ACC112 (cell line): ENCODE measurements at regions not wholly inside any gene's neighbourhood (a gene's known extent, or its start where the extent isn't known, plus 50 kb on each side); places are given as distances from the start of the nearest gene placed in this dataset.

Source experiments
- H2AFZ ChIP-seq: fragments of 200-600 bp; sonication (generic); one replicate; pipeline ENCODE4 v1.6.0; 2017; ENCODE audit warnings: antibody characterized with exemption, low read length; ENCODE audit not compliant: unreplicated experiment
- H3K27ac ChIP-seq: fragments of 200-600 bp; sonication (generic); 2 replicates; pipeline ENCODE4 v1.5.1; 2014; ENCODE audit warnings: low read depth, mild to moderate bottlenecking, antibody characterized with exemption, low read length, moderate library complexity
- H3K27me3 ChIP-seq: fragments of 200-600 bp; sonication (generic); 2 replicates; pipeline ENCODE4 v1.6.1; 2014; ENCODE audit warnings: mild to moderate bottlenecking, antibody characterized with exemption, low read length, moderate library complexity, mixed read lengths; ENCODE audit not compliant: insufficient read depth
- H3K36me3 ChIP-seq: fragments of 200-600 bp; sonication (generic); 2 replicates; pipeline ENCODE4 v1.6.1; 2016; ENCODE audit warnings: mild to moderate bottlenecking, antibody characterized with exemption, low read length, moderate library complexity, mixed read lengths; ENCODE audit not compliant: insufficient read depth
- H3K4me1 ChIP-seq: fragments of 200-600 bp; sonication (generic); one replicate; pipeline ENCODE4 v1.6.1; 2016; ENCODE audit warnings: low read length, mixed read lengths; ENCODE audit not compliant: insufficient read depth, unreplicated experiment, control insufficient read depth
- H3K4me3 ChIP-seq: fragments of 200-600 bp; sonication (generic); 2 replicates; pipeline ENCODE4 v1.5.1; 2014; ENCODE audit warnings: mild to moderate bottlenecking, low read depth, low read length
- H3K79me2 ChIP-seq: fragments of 200-600 bp; sonication (generic); one replicate; pipeline ENCODE4 v1.6.0; 2016; ENCODE audit warnings: low read length; ENCODE audit not compliant: control insufficient read depth, unreplicated experiment, insufficient read depth

- Histone ChIP-seq H3K27me3 (no peaks in the 10 kb centered on the region), H3K27ac (no peak overlapping the region)
Measured at GRCh38 chr3:115445559-115445958, 177.8 kb upstream of the GAP43 start.

DNA sequence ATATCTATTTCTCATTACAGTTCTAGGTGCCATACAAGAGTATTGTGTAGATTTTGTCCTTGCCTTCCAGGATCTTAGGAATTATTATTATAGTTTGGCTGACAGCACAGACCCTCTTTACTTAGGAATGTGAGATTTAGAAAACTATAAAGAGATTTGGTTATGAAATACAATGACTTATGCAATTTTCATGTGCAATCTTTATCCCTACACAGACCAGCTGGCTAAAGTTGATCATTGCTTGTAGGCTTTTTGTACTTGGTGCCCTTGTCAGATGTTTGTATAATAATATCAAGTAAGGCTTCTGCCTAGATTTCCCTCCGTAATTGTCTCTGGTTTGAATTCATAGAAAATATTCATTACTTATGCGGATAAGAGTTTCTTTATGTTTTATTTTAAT lies 174.5 kb upstream of the GAP43 start:
- no peak overlapping the region for H2AFZ ChIP-seq
- H3K36me3 ChIP-seq, result no peaks in the 10 kb centered on the region
- no peaks in the 10 kb centered on the region for H3K27me3 ChIP-seq
- H3K27ac ChIP-seq, result no peak overlapping the region
- no peaks in the 10 kb centered on the region for H3K79me2 ChIP-seq
- no peaks in the 10 kb centered on the region for H3K4me1 ChIP-seq
- H3K4me3 ChIP-seq, result no peak overlapping the region

More at GRCh38 chr3:115445559-115445958, 177.8 kb upstream of the GAP43 start:
- no peak overlapping the region for H2AFZ ChIP-seq
- H3K36me3 ChIP-seq, result no peaks in the 10 kb centered on the region
- no peaks in the 10 kb centered on the region for H3K4me1 ChIP-seq
- no peak overlapping the region for H3K4me3 ChIP-seq
- no peaks in the 10 kb centered on the region for H3K79me2 ChIP-seq

- Histone ChIP-seq H3K79me2 (no peaks in the 10 kb centered on the region), H3K4me3 (no peak overlapping the region), H2AFZ (no peak overlapping the region), H3K36me3 (no peaks in the 10 kb centered on the region), H3K27me3 (no peaks in the 10 kb centered on the region), H3K27ac (no peak overlapping the region), H3K4me1 (no peaks in the 10 kb centered on the region)
Measured at GRCh38 chr3:115450036-115450435, 173.3 kb upstream of the GAP43 start.

DNA sequence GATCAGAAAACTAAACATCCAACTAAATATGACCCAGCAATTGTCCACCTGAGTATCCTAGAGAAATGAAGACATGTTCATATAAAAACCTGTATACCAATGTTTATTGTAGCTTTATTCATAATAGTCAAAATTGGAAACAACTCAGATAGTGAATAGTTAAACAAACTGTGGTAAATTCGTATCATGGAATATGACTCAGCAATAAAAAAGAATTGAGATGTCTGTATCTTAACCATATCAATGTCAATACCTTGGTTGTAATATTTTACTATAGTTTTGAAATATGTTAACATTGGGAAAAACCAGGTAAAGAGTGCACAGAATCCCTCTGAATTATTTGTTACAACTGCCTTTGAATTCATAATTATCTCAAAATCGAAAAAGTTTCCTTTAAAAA lies 159.3 kb upstream of the GAP43 start:
- H3K4me1 ChIP-seq, result no peaks in the 10 kb centered on the region
- H3K79me2 ChIP-seq, result no peaks in the 10 kb centered on the region
- H2AFZ ChIP-seq, result no peak overlapping the region
- H3K27ac ChIP-seq, result no peak overlapping the region
- H3K36me3 ChIP-seq, result no peaks in the 10 kb centered on the region
- no peaks in the 10 kb centered on the region for H3K27me3 ChIP-seq
- no peak overlapping the region for H3K4me3 ChIP-seq

DNA sequence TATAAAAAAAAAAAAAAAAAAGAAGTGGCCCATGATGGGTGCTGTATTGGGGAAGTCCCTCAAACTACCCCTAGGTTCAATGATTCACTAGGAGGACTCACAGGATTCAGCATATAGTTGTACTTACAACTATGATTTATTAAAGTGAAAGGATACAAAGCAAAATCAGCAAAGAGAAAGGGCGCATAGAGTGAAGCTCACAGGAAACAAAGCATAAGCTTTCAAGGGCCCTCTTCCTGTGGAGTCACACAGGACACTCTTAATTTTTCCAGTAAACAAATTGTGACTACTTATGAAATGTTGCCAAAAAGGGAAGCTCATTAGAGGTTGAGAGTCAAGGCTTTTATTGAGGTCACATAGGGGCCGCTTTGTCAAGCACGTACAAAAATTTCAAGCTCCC lies 153.7 kb upstream of the GAP43 start:
- H3K4me1 ChIP-seq, result no peaks in the 10 kb centered on the region
- H3K27me3 ChIP-seq, result no peaks in the 10 kb centered on the region
- no peak overlapping the region for H3K4me3 ChIP-seq
- no peaks in the 10 kb centered on the region for H3K79me2 ChIP-seq
- no peak overlapping the region for H2AFZ ChIP-seq
- H3K27ac ChIP-seq, result no peak overlapping the region
- H3K36me3 ChIP-seq, result no peaks in the 10 kb centered on the region

- H3K27ac ChIP-seq, result no peak overlapping the region
Measured at GRCh38 chr3:115470254-115470653, 153.1 kb upstream of the GAP43 start.

GRCh38 chr3:115475178-115476041 lies 147.9 kb upstream of the GAP43 start:
- H3K4me3 ChIP-seq, result no peak overlapping the region
- H3K27ac ChIP-seq, result no peak overlapping the region
- no peaks in the 10 kb centered on the region for H3K4me1 ChIP-seq
- H3K27me3 ChIP-seq, result no peaks in the 10 kb centered on the region
- no peaks in the 10 kb centered on the region for H3K79me2 ChIP-seq
- no peak overlapping the region for H2AFZ ChIP-seq
- no peaks in the 10 kb centered on the region for H3K36me3 ChIP-seq

More at GRCh38 chr3:115470254-115470653, 153.1 kb upstream of the GAP43 start:
- Histone ChIP-seq H2AFZ (no peak overlapping the region), H3K36me3 (no peaks in the 10 kb centered on the region), H3K4me3 (no peak overlapping the region), H3K4me1 (no peaks in the 10 kb centered on the region), H3K79me2 (no peaks in the 10 kb centered on the region), H3K27me3 (no peaks in the 10 kb centered on the region)

- H3K36me3 ChIP-seq, result no peaks in the 10 kb centered on the region
- H3K79me2 ChIP-seq, result no peaks in the 10 kb centered on the region
- H3K27me3 ChIP-seq, result no peaks in the 10 kb centered on the region
- no peak overlapping the region for H3K27ac ChIP-seq
- no peaks in the 10 kb centered on the region for H3K4me1 ChIP-seq
- H2AFZ ChIP-seq, result no peak overlapping the region
- H3K4me3 ChIP-seq, result no peak overlapping the region
Measured at GRCh38 chr3:115476472-115476871, 146.8 kb upstream of the GAP43 start.

GRCh38 chr3:115478359-115478758 lies 145.0 kb upstream of the GAP43 start:
- H3K36me3 ChIP-seq, result no peaks in the 10 kb centered on the region
- no peaks in the 10 kb centered on the region for H3K4me1 ChIP-seq
- no peaks in the 10 kb centered on the region for H3K79me2 ChIP-seq
- no peaks in the 10 kb centered on the region for H3K27me3 ChIP-seq
- no peak overlapping the region for H3K4me3 ChIP-seq
- no peak overlapping the region for H3K27ac ChIP-seq
- H2AFZ ChIP-seq, result no peak overlapping the region

- Histone ChIP-seq H3K27ac (no peak overlapping the region), H2AFZ (no peak overlapping the region), H3K36me3 (no peaks in the 10 kb centered on the region), H3K27me3 (peaks cover 5% of the 10 kb centered on the region; the same call in 1 of the 2 replicates), H3K4me1 (no peaks in the 10 kb centered on the region), H3K4me3 (no peak overlapping the region), H3K79me2 (no peaks in the 10 kb centered on the region)
Measured at GRCh38 chr3:115486880-115487279, 136.4 kb upstream of the GAP43 start.

DNA sequence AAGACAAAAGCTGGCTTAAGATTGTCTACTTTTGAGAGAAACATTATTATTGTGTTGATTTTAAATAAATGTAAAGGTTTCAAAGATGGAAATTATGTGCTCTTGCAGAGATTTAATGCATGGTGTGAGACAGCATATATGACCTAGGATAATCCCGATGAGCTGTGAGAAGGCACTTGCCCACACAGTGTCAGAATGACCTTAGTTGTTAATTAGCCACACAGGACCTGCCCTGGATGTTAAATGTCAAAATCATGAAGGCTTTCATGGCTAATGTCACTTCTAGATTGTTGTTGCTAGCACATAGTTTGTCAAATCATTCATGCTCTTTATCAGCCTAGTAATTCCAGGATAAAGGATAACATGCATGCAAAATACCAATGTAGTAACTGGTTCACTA lies 135.3 kb upstream of the GAP43 start:
- Histone ChIP-seq H2AFZ (no peak overlapping the region), H3K4me1 (no peaks in the 10 kb centered on the region), H3K27ac (no peak overlapping the region), H3K79me2 (no peaks in the 10 kb centered on the region), H3K27me3 (peaks cover 5% of the 10 kb centered on the region; the same call in 1 of the 2 replicates), H3K4me3 (no peak overlapping the region), H3K36me3 (no peaks in the 10 kb centered on the region)
